Karpas-422 (cell line): ENCODE measurements at regions not wholly inside any gene's neighbourhood (a gene's known extent, or its start where the extent isn't known, plus 50 kb on each side); places are given as distances from the start of the nearest gene placed in this dataset.

Experiments used
- DNase-seq: peaks from one replicate; pipeline ENCODE4 v3.0.0-alpha.2; 2015
- H2AFZ ChIP-seq: fragments of 200-600 bp; sonication (generic); 2 replicates; pipeline ENCODE4 v1.6.1; 2014; ENCODE audit warnings: antibody characterized with exemption, low read length, mixed read lengths
- H3K27ac ChIP-seq: fragments of 200-600 bp; sonication (generic); 2 replicates; pipeline ENCODE4 v1.5.1; 2014; ENCODE audit warnings: mild to moderate bottlenecking, low read length, moderate library complexity
- H3K27me3 ChIP-seq: fragments of 200-600 bp; sonication (generic); 2 replicates; pipeline ENCODE4 v1.6.1; 2014; ENCODE audit warnings: low read length, mixed read lengths
- H3K36me3 ChIP-seq: fragments of 200-600 bp; sonication (generic); 2 replicates; pipeline ENCODE4 v1.6.1; 2014; ENCODE audit warnings: low read length, mixed read lengths; ENCODE audit not compliant: insufficient read depth
- H3K4me1 ChIP-seq: fragments of 200-600 bp; sonication (generic); 2 replicates; pipeline ENCODE4 v1.6.1; 2014; ENCODE audit warnings: mild to moderate bottlenecking, low read length, mixed read lengths
- H3K4me2 ChIP-seq: fragments of 200-600 bp; sonication (generic); 2 replicates; pipeline ENCODE4 v1.6.1; 2014; ENCODE audit warnings: low read length, low read depth, mild to moderate bottlenecking; ENCODE audit not compliant: poor library complexity, severe bottlenecking
- H3K4me3 ChIP-seq: fragments of 200-600 bp; sonication (generic); 2 replicates; pipeline ENCODE4 v1.5.1; 2014; ENCODE audit warnings: mild to moderate bottlenecking, antibody characterized with exemption, low read length, mixed read lengths
- H3K79me2 ChIP-seq: fragments of 200-600 bp; sonication (generic); 2 replicates; pipeline ENCODE4 v1.6.1; 2014; ENCODE audit warnings: mild to moderate bottlenecking, low read length, mixed read lengths
- H3K9ac ChIP-seq: fragments of 200-600 bp; sonication (generic); 2 replicates; pipeline ENCODE4 v1.6.0; 2014; ENCODE audit warnings: low read length
- H3K9me2 ChIP-seq: fragments of 200-600 bp; sonication (generic), shearing (Covaris generic); replicated peaks from 2 replicates; pipeline ENCODE4 v1.6.0; 2014; ENCODE audit warnings: mild to moderate bottlenecking, low read length, moderate library complexity; ENCODE audit not compliant: insufficient read depth
- H3K9me3 ChIP-seq: fragments of 300-700, 200-600 bp; sonication (generic); 2 replicates; pipeline ENCODE4 v1.6.1; 2014; ENCODE audit warnings: low read length, mixed read lengths
- H4K20me1 ChIP-seq: fragments of 200-600 bp; sonication (generic); 2 replicates; pipeline ENCODE4 v1.6.1; 2014; ENCODE audit warnings: mild to moderate bottlenecking, antibody characterized with exemption, low read length, low read depth; ENCODE audit not compliant: insufficient read depth

GRCh38 chr3:117558681-117559080, 849.1 kb downstream of the TUSC7 start:
- Histone ChIP-seq H2AFZ (no peak overlapping the region), H3K4me2 (no peak overlapping the region), H3K36me3 (no peaks in the 10 kb centered on the region), H3K27me3 (no peaks in the 10 kb centered on the region), H3K9me2 (no peaks in the 10 kb centered on the region), H4K20me1 (no peaks in the 10 kb centered on the region), H3K4me1 (no peaks in the 10 kb centered on the region), H3K4me3 (no peak overlapping the region), H3K9me3 (no peaks in the 10 kb centered on the region), H3K9ac (no peak overlapping the region), H3K79me2 (no peaks in the 10 kb centered on the region), H3K27ac (no peak overlapping the region)
- DNase-seq: no peak

GRCh38 chr3:117562000-117562399, 852.4 kb downstream of the TUSC7 start:
- Histone ChIP-seq H3K9ac (no peak overlapping the region), H3K4me3 (no peak overlapping the region), H2AFZ (no peak overlapping the region)

GRCh38 chr3:117563063-117563462, 853.5 kb downstream of the TUSC7 start:
- Histone ChIP-seq H3K9me2 (no peaks in the 10 kb centered on the region), H3K9me3 (no peaks in the 10 kb centered on the region), H4K20me1 (no peaks in the 10 kb centered on the region), H3K4me3 (no peak overlapping the region), H3K4me2 (no peak overlapping the region), H3K79me2 (no peaks in the 10 kb centered on the region), H3K9ac (no peak overlapping the region), H3K27me3 (no peaks in the 10 kb centered on the region), H3K27ac (no peak overlapping the region), H3K4me1 (peaks cover 4% of the 10 kb centered on the region), H3K36me3 (no peaks in the 10 kb centered on the region), H2AFZ (no peak overlapping the region)
- DNase-seq: no peak

More at GRCh38 chr3:117562000-117562399, 852.4 kb downstream of the TUSC7 start:
- no peaks in the 10 kb centered on the region for H3K79me2 ChIP-seq
- H4K20me1 ChIP-seq: no peaks in the 10 kb centered on the region
- no peak overlapping the region for H3K4me2 ChIP-seq
- DNase-seq: no peak
- H3K36me3 ChIP-seq: no peaks in the 10 kb centered on the region
- H3K27ac ChIP-seq: no peak overlapping the region
- H3K27me3 ChIP-seq: no peaks in the 10 kb centered on the region
- no peaks in the 10 kb centered on the region for H3K9me2 ChIP-seq
- no peaks in the 10 kb centered on the region for H3K9me3 ChIP-seq
- H3K4me1 ChIP-seq: no peaks in the 10 kb centered on the region

GRCh38 chr3:117565777-117566176, 856.2 kb downstream of the TUSC7 start:
- Histone ChIP-seq H2AFZ (no peak overlapping the region), H3K4me2 (no peak overlapping the region), H3K79me2 (no peaks in the 10 kb centered on the region), H3K4me3 (no peak overlapping the region), H3K9me3 (no peaks in the 10 kb centered on the region), H3K4me1 (peaks cover 4% of the 10 kb centered on the region), H4K20me1 (no peaks in the 10 kb centered on the region), H3K27ac (no peak overlapping the region), H3K27me3 (no peaks in the 10 kb centered on the region), H3K36me3 (no peaks in the 10 kb centered on the region), H3K9ac (no peak overlapping the region), H3K9me2 (no peaks in the 10 kb centered on the region)
- no peak for DNase-seq

GRCh38 chr3:117566926-117567325, 857.3 kb downstream of the TUSC7 start:
- DNase-seq: no peak
- Histone ChIP-seq H3K36me3 (no peaks in the 10 kb centered on the region), H2AFZ (no peak overlapping the region), H3K9me2 (no peaks in the 10 kb centered on the region), H3K9me3 (no peaks in the 10 kb centered on the region), H3K27ac (no peak overlapping the region), H3K27me3 (no peaks in the 10 kb centered on the region), H3K4me3 (no peak overlapping the region), H3K4me2 (no peak overlapping the region), H3K9ac (no peak overlapping the region), H4K20me1 (no peaks in the 10 kb centered on the region), H3K79me2 (no peaks in the 10 kb centered on the region), H3K4me1 (peaks cover 4% of the 10 kb centered on the region)

- H3K27me3 ChIP-seq: no peaks in the 10 kb centered on the region
- no peak overlapping the region for H2AFZ ChIP-seq
- H3K4me2 ChIP-seq: no peak overlapping the region
- no peak overlapping the region for H3K27ac ChIP-seq
- H3K4me1 ChIP-seq: peaks cover 4% of the 10 kb centered on the region
- H3K4me3 ChIP-seq: no peak overlapping the region
- no peaks in the 10 kb centered on the region for H3K9me3 ChIP-seq
- H4K20me1 ChIP-seq: no peaks in the 10 kb centered on the region
- H3K9ac ChIP-seq: no peak overlapping the region
- H3K9me2 ChIP-seq: no peaks in the 10 kb centered on the region
- H3K79me2 ChIP-seq: no peaks in the 10 kb centered on the region
- no peak for DNase-seq
- H3K36me3 ChIP-seq: no peaks in the 10 kb centered on the region
Measured at GRCh38 chr3:117567382-117567781, 857.8 kb downstream of the TUSC7 start.

GRCh38 chr3:117567906-117568305, 858.3 kb downstream of the TUSC7 start:
- no peak for DNase-seq
- Histone ChIP-seq H3K4me2 (no peak overlapping the region), H3K9ac (no peak overlapping the region), H3K4me3 (no peak overlapping the region), H3K9me2 (no peaks in the 10 kb centered on the region), H3K36me3 (no peaks in the 10 kb centered on the region), H4K20me1 (no peaks in the 10 kb centered on the region), H3K4me1 (peaks cover 4% of the 10 kb centered on the region), H2AFZ (no peak overlapping the region), H3K27me3 (no peaks in the 10 kb centered on the region), H3K79me2 (no peaks in the 10 kb centered on the region), H3K27ac (no peak overlapping the region), H3K9me3 (no peaks in the 10 kb centered on the region)

- H3K9me2 ChIP-seq: no peaks in the 10 kb centered on the region
- no peaks in the 10 kb centered on the region for H3K4me1 ChIP-seq
- H3K4me2 ChIP-seq: no peak overlapping the region
- H3K27ac ChIP-seq: no peak overlapping the region
- H3K79me2 ChIP-seq: no peaks in the 10 kb centered on the region
- no peaks in the 10 kb centered on the region for H3K27me3 ChIP-seq
- H3K9me3 ChIP-seq: no peaks in the 10 kb centered on the region
- DNase-seq: no peak
- no peak overlapping the region for H3K4me3 ChIP-seq
- no peaks in the 10 kb centered on the region for H4K20me1 ChIP-seq
- H3K36me3 ChIP-seq: no peaks in the 10 kb centered on the region
- no peak overlapping the region for H3K9ac ChIP-seq
- H2AFZ ChIP-seq: no peak overlapping the region
Measured at GRCh38 chr3:117572786-117573185, 863.2 kb downstream of the TUSC7 start.

GRCh38 chr3:117580806-117581205, 871.2 kb downstream of the TUSC7 start:
- Histone ChIP-seq H3K9me2 (no peaks in the 10 kb centered on the region), H3K4me3 (no peak overlapping the region), H3K79me2 (no peaks in the 10 kb centered on the region), H3K9me3 (no peaks in the 10 kb centered on the region), H3K27ac (no peak overlapping the region), H3K4me2 (no peak overlapping the region), H3K9ac (no peak overlapping the region), H3K36me3 (no peaks in the 10 kb centered on the region), H3K27me3 (0 out of 2 replicates have a peak, but pooled peaks cover 2% of the 10 kb centered on the region), H2AFZ (no peak overlapping the region), H4K20me1 (no peaks in the 10 kb centered on the region), H3K4me1 (no peaks in the 10 kb centered on the region)
- DNase-seq: no peak
